ENCODE measurements at regions not wholly inside any gene's neighbourhood (a gene's known extent, or its start where the extent isn't known, plus 50 kb on each side); places are given as distances from the start of the nearest gene placed in this dataset.

DNA sequence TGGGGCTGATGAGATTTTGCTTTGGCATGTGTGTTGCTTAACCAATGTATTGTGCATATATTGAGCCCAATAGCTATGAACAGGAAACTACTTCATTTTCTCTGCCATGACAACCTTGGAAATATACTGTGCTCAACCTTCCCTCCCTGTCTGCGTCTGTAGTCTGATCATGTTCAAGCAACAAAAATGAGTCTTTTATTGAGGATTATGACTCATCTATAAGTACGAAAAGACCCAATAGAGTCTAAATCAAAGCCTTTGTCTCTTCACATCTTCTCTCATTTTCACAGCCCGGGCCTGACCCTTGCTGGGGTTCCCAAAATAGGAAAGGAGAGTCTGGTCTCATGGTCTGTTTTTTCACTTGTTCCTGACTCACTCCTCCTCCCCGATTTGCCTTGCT is 158.2 kb downstream of the CAND1 start:
- Histone ChIP-seq H3K79me2 (ENCODE audit: control insufficient read depth, insufficient read depth, low read length) (no peaks in the 10 kb centered on the region), H2BK120ac (ENCODE audit: low read depth, low read length) (no peak overlapping the region), H4K8ac (ENCODE audit: low read depth, low read length) (no peak overlapping the region), H3K18ac (ENCODE audit: low read length) (no peak overlapping the region), H3K4ac (ENCODE audit: low read depth, low read length) (no peak overlapping the region), H2BK15ac (replicated peaks; ENCODE audit: low read depth) (no peak overlapping the region), H3K27me3 (ENCODE audit: insufficient read depth, low read length, poor library complexity) (no peaks in the 10 kb centered on the region), H3K36me3 (ENCODE audit: control insufficient read depth, insufficient read depth, low read length) (no peaks in the 10 kb centered on the region), H3K4me3 (ENCODE audit: low read length) (no peak overlapping the region), H3K27ac (ENCODE audit: low read depth, low read length) (no peak overlapping the region), H3K4me1 (ENCODE audit: control insufficient read depth, low read depth, low read length) (no peaks in the 10 kb centered on the region), H4K5ac (ENCODE audit: low read length) (no peak overlapping the region), H2BK5ac (ENCODE audit: low read length) (no peak overlapping the region), H3K56ac (ENCODE audit: low read length) (no peak overlapping the region), H3K9ac (ENCODE audit: low read length) (no peak overlapping the region), H3K4me2 (ENCODE audit: low read length) (no peak overlapping the region), H3K79me1 (ENCODE audit: low read length) (no peaks in the 10 kb centered on the region), H2AK5ac (ENCODE audit: low read length) (no peak overlapping the region), H3K23ac (ENCODE audit: low read length) (no peak overlapping the region)
- WGBS (ENCODE audit: extremely low coverage, insufficient coverage, low lambda C conversion rate): no CpG with 5 or more reads among the region's 4 CpGs
- DNase-seq: no peak

DNA sequence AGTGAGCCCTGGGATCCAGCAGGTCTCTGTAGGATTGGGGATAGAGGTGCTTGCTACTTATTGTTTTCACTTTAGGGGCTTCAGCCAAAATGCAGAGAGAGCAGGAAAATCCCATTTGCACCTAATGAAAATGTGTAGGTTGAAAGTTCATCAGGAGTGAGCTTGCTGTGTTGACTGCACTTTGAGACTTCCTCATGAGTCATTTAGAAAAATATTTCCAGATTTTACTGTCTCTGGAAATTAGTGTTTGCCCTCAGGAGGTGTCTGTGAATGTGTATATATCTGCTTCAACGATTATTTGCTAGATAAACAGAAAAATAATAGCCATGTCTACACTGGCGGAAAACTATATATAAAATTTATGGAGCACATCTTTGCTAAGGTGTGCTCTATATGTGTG is 159.3 kb downstream of the CAND1 start:
- Histone ChIP-seq H4K5ac (ENCODE audit: low read length) (no peak overlapping the region), H3K79me2 (ENCODE audit: control insufficient read depth, insufficient read depth, low read length) (no peaks in the 10 kb centered on the region), H2BK120ac (ENCODE audit: low read depth, low read length) (no peak overlapping the region), H3K23ac (ENCODE audit: low read length) (no peak overlapping the region), H3K18ac (ENCODE audit: low read length) (no peak overlapping the region), H3K9ac (ENCODE audit: low read length) (no peak overlapping the region), H2BK15ac (replicated peaks; ENCODE audit: low read depth) (no peak overlapping the region), H3K56ac (ENCODE audit: low read length) (no peak overlapping the region), H3K4me2 (ENCODE audit: low read length) (no peak overlapping the region), H3K4me1 (ENCODE audit: control insufficient read depth, low read depth, low read length) (no peaks in the 10 kb centered on the region), H3K4me3 (ENCODE audit: low read length) (no peak overlapping the region), H3K27ac (ENCODE audit: low read depth, low read length) (no peak overlapping the region), H3K27me3 (ENCODE audit: insufficient read depth, low read length, poor library complexity) (no peaks in the 10 kb centered on the region), H4K8ac (ENCODE audit: low read depth, low read length) (no peak overlapping the region), H2AK5ac (ENCODE audit: low read length) (no peak overlapping the region), H2BK5ac (ENCODE audit: low read length) (no peak overlapping the region), H3K4ac (ENCODE audit: low read depth, low read length) (no peak overlapping the region), H3K36me3 (ENCODE audit: control insufficient read depth, insufficient read depth, low read length) (no peaks in the 10 kb centered on the region), H3K79me1 (ENCODE audit: low read length) (no peaks in the 10 kb centered on the region)
- DNase-seq: no peak
- no CpG with 5 or more reads among the region's 2 CpGs for WGBS (ENCODE audit: extremely low coverage, insufficient coverage, low lambda C conversion rate)

DNA sequence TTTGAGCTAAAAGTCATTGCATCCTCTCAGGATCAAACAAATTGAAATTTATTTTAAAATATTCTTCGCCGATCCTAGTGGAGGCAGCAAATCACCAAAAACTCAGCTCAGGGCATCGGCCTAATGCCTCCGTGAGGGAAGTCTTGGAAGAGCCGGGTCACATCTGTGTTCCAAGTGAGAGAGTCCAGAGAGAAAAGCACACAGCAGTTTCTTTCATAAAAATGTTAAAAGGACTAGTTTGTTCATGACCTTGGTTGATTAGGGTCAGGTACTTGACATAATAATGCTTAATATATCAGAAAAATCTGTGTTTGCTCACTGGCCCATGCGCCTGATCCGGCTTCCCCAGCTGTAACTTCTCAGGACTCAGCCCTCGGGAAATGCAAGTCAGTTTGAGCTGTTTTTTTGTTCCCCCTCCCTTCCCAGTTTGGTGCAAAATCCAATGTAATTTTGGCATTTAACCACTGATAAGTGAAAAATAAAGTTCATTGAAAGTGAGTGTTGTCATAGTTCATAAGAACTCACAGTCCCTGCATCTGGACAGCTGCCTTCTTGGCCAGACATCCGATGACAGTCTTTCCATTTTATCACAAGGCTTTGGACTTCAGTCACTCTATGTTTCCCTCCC is 161.7 kb downstream of the CAND1 start:
- no peak overlapping the region for H2BK120ac ChIP-seq (ENCODE audit: low read depth, low read length)
- no peaks in the 10 kb centered on the region for H3K79me1 ChIP-seq (ENCODE audit: low read length)
- H3K27me3 ChIP-seq (ENCODE audit: insufficient read depth, low read length, poor library complexity): no peaks in the 10 kb centered on the region
- peak; percentile 37 for DNase-seq
- H3K56ac ChIP-seq (ENCODE audit: low read length): no peak overlapping the region
- no peak overlapping the region for H2BK15ac ChIP-seq (replicated peaks; ENCODE audit: low read depth)
- no peak overlapping the region for H3K18ac ChIP-seq (ENCODE audit: low read length)
- no peaks in the 10 kb centered on the region for H3K36me3 ChIP-seq (ENCODE audit: control insufficient read depth, insufficient read depth, low read length)
- H3K4me1 ChIP-seq (ENCODE audit: control insufficient read depth, low read depth, low read length): no peaks in the 10 kb centered on the region
- no peak overlapping the region for H3K23ac ChIP-seq (ENCODE audit: low read length)
- H2BK5ac ChIP-seq (ENCODE audit: low read length): no peak overlapping the region
- no peaks in the 10 kb centered on the region for H3K79me2 ChIP-seq (ENCODE audit: control insufficient read depth, insufficient read depth, low read length)
- H3K27ac ChIP-seq (ENCODE audit: low read depth, low read length): no peak overlapping the region
- H3K9ac ChIP-seq (ENCODE audit: low read length): no peak overlapping the region
- H2AK5ac ChIP-seq (ENCODE audit: low read length): no peak overlapping the region
- H3K4me2 ChIP-seq (ENCODE audit: low read length): no peak overlapping the region
- H4K8ac ChIP-seq (ENCODE audit: low read depth, low read length): no peak overlapping the region
- no peak overlapping the region for H4K5ac ChIP-seq (ENCODE audit: low read length)
- no peak overlapping the region for H3K4ac ChIP-seq (ENCODE audit: low read depth, low read length)
- WGBS (ENCODE audit: extremely low coverage, insufficient coverage, low lambda C conversion rate): no CpG with 5 or more reads among the region's 9 CpGs
- H3K4me3 ChIP-seq (ENCODE audit: low read length): no peak overlapping the region

DNA sequence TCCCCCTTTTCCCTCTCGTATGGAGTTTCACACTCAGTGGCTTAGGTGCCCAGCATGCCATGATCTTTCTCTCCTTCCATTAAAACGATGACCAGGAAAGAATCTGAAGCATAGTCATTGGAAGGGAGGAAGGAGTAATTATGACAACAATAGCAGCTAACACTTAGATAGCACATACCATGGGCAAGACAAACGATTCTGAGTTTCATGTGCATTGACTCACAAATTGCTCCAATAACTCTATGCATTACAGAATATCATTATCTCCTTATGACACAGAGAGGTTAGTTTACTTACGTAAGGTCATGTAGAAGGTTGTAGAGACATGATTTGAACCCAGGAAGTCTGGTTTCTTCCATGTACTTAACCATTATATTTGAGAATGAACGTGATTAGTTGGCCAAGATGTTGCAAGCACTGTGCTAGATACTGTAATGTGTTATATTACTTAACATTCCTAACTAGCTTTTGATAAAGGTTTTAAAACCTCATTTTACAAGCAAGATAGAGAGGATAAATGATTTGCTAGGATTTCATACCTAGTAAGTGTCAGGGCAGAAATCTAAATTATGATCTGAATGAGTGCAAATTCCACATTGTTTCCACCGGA is 162.4 kb downstream of the CAND1 start:
- Histone ChIP-seq H3K56ac (ENCODE audit: low read length) (no peak overlapping the region), H3K36me3 (ENCODE audit: control insufficient read depth, insufficient read depth, low read length) (no peaks in the 10 kb centered on the region), H2BK15ac (replicated peaks; ENCODE audit: low read depth) (no peak overlapping the region), H4K8ac (ENCODE audit: low read depth, low read length) (no peak overlapping the region), H3K9ac (ENCODE audit: low read length) (no peak overlapping the region), H3K4ac (ENCODE audit: low read depth, low read length) (no peak overlapping the region), H2BK120ac (ENCODE audit: low read depth, low read length) (no peak overlapping the region), H2AK5ac (ENCODE audit: low read length) (no peak overlapping the region), H2BK5ac (ENCODE audit: low read length) (no peak overlapping the region), H3K27me3 (ENCODE audit: insufficient read depth, low read length, poor library complexity) (no peaks in the 10 kb centered on the region), H3K4me1 (ENCODE audit: control insufficient read depth, low read depth, low read length) (no peaks in the 10 kb centered on the region), H3K23ac (ENCODE audit: low read length) (no peak overlapping the region), H4K5ac (ENCODE audit: low read length) (no peak overlapping the region), H3K79me2 (ENCODE audit: control insufficient read depth, insufficient read depth, low read length) (no peaks in the 10 kb centered on the region), H3K4me3 (ENCODE audit: low read length) (no peak overlapping the region), H3K27ac (ENCODE audit: low read depth, low read length) (no peak overlapping the region), H3K18ac (ENCODE audit: low read length) (no peak overlapping the region), H3K4me2 (ENCODE audit: low read length) (no peak overlapping the region), H3K79me1 (ENCODE audit: low read length) (no peaks in the 10 kb centered on the region)
- WGBS (ENCODE audit: extremely low coverage, insufficient coverage, low lambda C conversion rate): no CpG with 5 or more reads among the region's 6 CpGs
- DNase-seq: no peak

DNA sequence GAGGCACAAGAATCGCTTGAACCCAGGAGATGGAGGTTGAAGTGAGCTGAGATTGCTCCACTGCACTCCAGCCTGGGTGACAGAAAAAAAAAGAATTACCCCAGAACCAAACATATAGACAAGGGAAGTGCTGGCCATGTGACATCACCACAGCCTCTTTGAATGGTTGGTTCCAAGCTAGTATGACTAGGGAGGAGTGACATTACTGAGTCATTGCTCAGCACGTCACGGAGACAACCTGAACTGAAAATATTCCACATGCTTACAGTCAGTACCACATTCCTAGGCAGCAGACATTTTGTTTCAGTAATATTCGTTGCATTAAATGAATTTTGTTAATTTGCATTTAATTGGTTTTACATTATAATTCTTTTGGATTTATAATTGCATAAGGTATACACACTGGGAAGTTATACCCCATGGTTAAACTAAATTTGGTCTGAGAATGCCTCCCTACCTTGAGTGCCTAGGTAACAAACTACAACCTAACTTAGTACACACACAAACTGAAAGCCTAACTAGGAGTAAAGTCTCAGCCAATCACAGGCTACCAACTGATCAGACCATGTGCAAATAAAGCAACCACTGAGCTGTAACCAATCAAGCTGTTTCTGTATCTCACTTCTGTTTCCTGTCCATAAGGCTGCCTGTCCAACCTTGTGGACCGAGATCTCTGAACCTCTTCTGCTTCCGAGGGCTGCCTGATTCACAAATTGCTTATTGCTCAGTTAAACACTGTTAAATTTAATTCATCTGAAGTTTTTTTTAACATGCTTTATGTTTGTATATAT is 164.4 kb downstream of the CAND1 start:
- no peak overlapping the region for H3K4me3 ChIP-seq (ENCODE audit: low read length)
- no peak overlapping the region for H4K8ac ChIP-seq (ENCODE audit: low read depth, low read length)
- H3K79me1 ChIP-seq (ENCODE audit: low read length): no peaks in the 10 kb centered on the region
- no peaks in the 10 kb centered on the region for H3K36me3 ChIP-seq (ENCODE audit: control insufficient read depth, insufficient read depth, low read length)
- H3K4me2 ChIP-seq (ENCODE audit: low read length): no peak overlapping the region
- no peak overlapping the region for H3K27ac ChIP-seq (ENCODE audit: low read depth, low read length)
- no peak overlapping the region for H3K56ac ChIP-seq (ENCODE audit: low read length)
- no CpG with 5 or more reads among the region's 6 CpGs for WGBS (ENCODE audit: extremely low coverage, insufficient coverage, low lambda C conversion rate)
- no peak overlapping the region for H3K9ac ChIP-seq (ENCODE audit: low read length)
- no peak overlapping the region for H2BK120ac ChIP-seq (ENCODE audit: low read depth, low read length)
- H3K4me1 ChIP-seq (ENCODE audit: control insufficient read depth, low read depth, low read length): no peaks in the 10 kb centered on the region
- DNase-seq: no peak
- no peak overlapping the region for H2BK5ac ChIP-seq (ENCODE audit: low read length)
- H3K18ac ChIP-seq (ENCODE audit: low read length): no peak overlapping the region
- no peaks in the 10 kb centered on the region for H3K79me2 ChIP-seq (ENCODE audit: control insufficient read depth, insufficient read depth, low read length)
- H3K27me3 ChIP-seq (ENCODE audit: insufficient read depth, low read length, poor library complexity): no peaks in the 10 kb centered on the region
- no peak overlapping the region for H3K23ac ChIP-seq (ENCODE audit: low read length)
- no peak overlapping the region for H4K5ac ChIP-seq (ENCODE audit: low read length)
- no peak overlapping the region for H3K4ac ChIP-seq (ENCODE audit: low read depth, low read length)
- no peak overlapping the region for H2AK5ac ChIP-seq (ENCODE audit: low read length)
- no peak overlapping the region for H2BK15ac ChIP-seq (replicated peaks; ENCODE audit: low read depth)

All from mesendoderm (in vitro differentiated cells).